Spleen (tissue), 11 donors: ENCODE measurements at regions not wholly inside any gene's neighbourhood (a gene's known extent, or its start where the extent isn't known, plus 50 kb on each side); places are given as distances from the start of the nearest gene placed in this dataset.

Experiments
- DNase-seq: peaks from one replicate; pipeline ENCODE4 v3.0.0-alpha.2; 2020
- H3K27ac ChIP-seq, 8 donors: fragments of 200-600 bp; sonication (generic) in 7 of 8; 1 replicate in 4 of 8; 2 replicates in 4 of 8; pipeline versions ENCODE4 v1.5.0 to v1.8.0; 2016 to 2021; ENCODE audit warnings: inconsistent platforms in 4 of 8, mild to moderate bottlenecking in 4 of 8, moderate library complexity in 1 of 8
- H3K27me3 ChIP-seq, 7 donors: fragments of 200-600 bp; sonication (generic) in 6 of 7; replicated peaks in 1 of 7; 1 replicate in 4 of 7; 2 replicates in 3 of 7; pipeline versions ENCODE4 v1.5.0 to v1.8.0; 2016 to 2021; ENCODE audit warnings: inconsistent platforms in 3 of 7, mild to moderate bottlenecking in 1 of 7
- H3K36me3 ChIP-seq, 6 donors: fragments of 200-600 bp; sonication (generic) in 5 of 6; 1 replicate in 4 of 6; 2 replicates in 2 of 6; pipeline versions ENCODE4 v1.5.0 to v1.8.0; 2016 to 2021; ENCODE audit warnings: inconsistent platforms in 2 of 6
- H3K4me1 ChIP-seq, 6 donors: fragments of 200-600 bp; sonication (generic) in 5 of 6; 1 replicate in 3 of 6; 2 replicates in 3 of 6; pipeline versions ENCODE4 v1.5.0 to v1.8.0; 2016 to 2021; ENCODE audit warnings: inconsistent platforms in 3 of 6
- H3K4me3 ChIP-seq, 8 donors: fragments of 200-600 bp; sonication (generic) in 7 of 8; 1 replicate in 4 of 8; 2 replicates in 4 of 8; pipeline versions ENCODE4 v1.5.0 to v1.8.0; 2016 to 2021; ENCODE audit warnings: inconsistent platforms in 4 of 8, mild to moderate bottlenecking in 4 of 8, moderate library complexity in 2 of 8
- H3K9me3 ChIP-seq, 8 donors: fragments of 200-600 bp; sonication (generic) in 7 of 8; 1 replicate in 4 of 8; 2 replicates in 4 of 8; pipeline versions ENCODE4 v1.5.0 to v1.8.0; 2016 to 2021; ENCODE audit warnings: inconsistent platforms in 4 of 8
- POLR2A ChIP-seq, 3 donors: fragments of 450-650 bp; IDR thresholded peaks; one replicate each; pipeline ENCODE4 v1.5.1; 2017; ENCODE audit warnings: antibody characterized with exemption in 3 of 3, mild to moderate bottlenecking in 1 of 3
- POLR2AphosphoS5 ChIP-seq, 3 donors: sonication (generic); formaldehyde crosslinking; IDR thresholded peaks; one replicate each; pipeline ENCODE4 v1.5.1; 2017; ENCODE audit warnings: antibody characterized with exemption in 3 of 3
- WGBS, 5 donors: extraction: QIAGEN DNeasy Blood & Tissue Kit in 3 of 5; methylation state at CpG; one replicate each; pipeline versions ENCODE4 v1.1.5 to v1.1.7; 2013 to 2018; 5-methylcytosine and 5-hydroxymethylcytosine counted together
- intact Hi-C: fragments of 100-400 bp; cut with DNase I; formaldehyde crosslinking; loops from one replicate; pipeline ENCODE4 v1.15.0; 2023; ENCODE audit warnings: low total_unique reads
- TF ChIP-seq, protein P1 (sequence below), 11 experiments: fragments of 200-600 bp in 7 of 11; fragments of 450-650 bp in 4 of 11; sonication (generic) in 4 of 11; IDR thresholded peaks in 8 of 11; conservative IDR thresholded peaks in 3 of 11; 1 replicate in 7 of 11; 2 replicates in 4 of 11; pipeline versions ENCODE4 v1.4.0 to v1.8.0; 2016 to 2021; ENCODE audit warnings: antibody characterized with exemption in 11 of 11, inconsistent platforms in 4 of 11, mild to moderate bottlenecking in 1 of 11
- donor health status: healthy with polysubstance abuse.
- donor health status: DM: no; HTN: no; CAD: no; lungs with moderate emphysema.
- donor health status: DM: no; HTN: no; CAD: no.
- donor health status: Bipolar disorder and iron deficiency.
- donor health status: healthy.
- donor health status: DM: no; HTN: no; CAD: no.
- donor health status: DM: yes; HTN: yes; CAD: no.

DNA sequence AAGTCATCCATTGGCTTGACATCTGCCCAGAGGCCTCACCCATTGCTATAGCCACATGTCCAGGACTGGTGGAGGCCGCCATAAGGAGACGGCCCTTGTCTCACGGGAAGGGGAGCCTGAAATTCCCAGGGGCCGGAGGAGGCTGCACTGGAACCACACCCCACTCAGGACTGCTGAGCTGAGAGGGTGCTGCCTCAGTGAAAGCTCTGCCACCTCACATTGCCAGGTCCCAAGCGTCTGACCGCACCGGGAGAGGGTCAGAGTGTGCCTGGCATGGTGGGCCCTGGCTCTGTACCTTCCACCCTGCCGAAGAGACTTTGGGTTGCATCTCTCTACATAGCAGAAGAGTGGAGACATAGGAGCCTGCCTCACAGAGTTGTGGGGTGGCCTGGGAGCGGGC lies 134.1 kb upstream of the GLI2 start:
- 72 to 96% (median 91%) methylated on average over 3 to 9 of the region's 9 CpGs for WGBS, 5 donors
- peak; percentile 59 for DNase-seq

DNA sequence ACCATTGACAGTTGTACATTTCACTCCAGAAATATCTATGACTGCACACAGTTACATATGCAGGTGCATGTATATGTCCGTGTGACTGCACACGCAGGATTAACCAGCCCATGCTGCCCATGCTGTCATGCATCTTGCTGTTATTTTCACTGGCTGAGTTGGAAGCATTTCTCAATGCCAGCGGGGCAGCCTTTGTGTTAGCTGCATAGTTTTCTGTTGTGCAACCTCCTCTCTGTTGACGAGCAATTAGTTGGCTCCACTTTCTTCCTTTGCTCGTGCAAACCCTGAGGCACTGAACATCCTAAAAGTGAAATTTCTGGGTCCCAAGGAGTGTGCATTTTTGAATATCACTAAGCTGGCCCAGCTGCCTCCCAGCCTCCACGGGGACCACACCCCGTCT lies 133.4 kb upstream of the GLI2 start:
- intact Hi-C loops: no loop called here
- 82 to 92% (median 85%) methylated on average over 7 of the region's 7 CpGs for WGBS, 5 donors
- H3K9me3 ChIP-seq: peaks cover 0 to 5% (median 0%) of the 10 kb centered on the region in 8 donors

More for the DNA sequence above, 134.1 kb upstream of the GLI2 start:
- Histone ChIP-seq H3K27ac (no peak overlapping the region), H3K4me3 (no peak overlapping the region), H3K27me3 (peaks cover 0 to 21% (median 0%) of the 10 kb centered on the region in 7 donors), H3K36me3 (no peaks in the 10 kb centered on the region), H3K4me1 (no peaks in the 10 kb centered on the region), H3K9me3 (peaks cover 0 to 5% (median 0%) of the 10 kb centered on the region in 8 donors)
- no peak for TF ChIP-seq POLR2AphosphoS5 (IDR thresholded peaks at IDR 0.05)
- TF ChIP-seq, protein P1, sequence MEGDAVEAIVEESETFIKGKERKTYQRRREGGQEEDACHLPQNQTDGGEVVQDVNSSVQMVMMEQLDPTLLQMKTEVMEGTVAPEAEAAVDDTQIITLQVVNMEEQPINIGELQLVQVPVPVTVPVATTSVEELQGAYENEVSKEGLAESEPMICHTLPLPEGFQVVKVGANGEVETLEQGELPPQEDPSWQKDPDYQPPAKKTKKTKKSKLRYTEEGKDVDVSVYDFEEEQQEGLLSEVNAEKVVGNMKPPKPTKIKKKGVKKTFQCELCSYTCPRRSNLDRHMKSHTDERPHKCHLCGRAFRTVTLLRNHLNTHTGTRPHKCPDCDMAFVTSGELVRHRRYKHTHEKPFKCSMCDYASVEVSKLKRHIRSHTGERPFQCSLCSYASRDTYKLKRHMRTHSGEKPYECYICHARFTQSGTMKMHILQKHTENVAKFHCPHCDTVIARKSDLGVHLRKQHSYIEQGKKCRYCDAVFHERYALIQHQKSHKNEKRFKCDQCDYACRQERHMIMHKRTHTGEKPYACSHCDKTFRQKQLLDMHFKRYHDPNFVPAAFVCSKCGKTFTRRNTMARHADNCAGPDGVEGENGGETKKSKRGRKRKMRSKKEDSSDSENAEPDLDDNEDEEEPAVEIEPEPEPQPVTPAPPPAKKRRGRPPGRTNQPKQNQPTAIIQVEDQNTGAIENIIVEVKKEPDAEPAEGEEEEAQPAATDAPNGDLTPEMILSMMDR (IDR thresholded peaks at IDR 0.05 in 8 of 11, conservative IDR thresholded peaks at IDR 0.05 in 3 of 11): no peak
- no peak for TF ChIP-seq POLR2A (IDR thresholded peaks at IDR 0.05)
- intact Hi-C loops: no loop called here

DNA sequence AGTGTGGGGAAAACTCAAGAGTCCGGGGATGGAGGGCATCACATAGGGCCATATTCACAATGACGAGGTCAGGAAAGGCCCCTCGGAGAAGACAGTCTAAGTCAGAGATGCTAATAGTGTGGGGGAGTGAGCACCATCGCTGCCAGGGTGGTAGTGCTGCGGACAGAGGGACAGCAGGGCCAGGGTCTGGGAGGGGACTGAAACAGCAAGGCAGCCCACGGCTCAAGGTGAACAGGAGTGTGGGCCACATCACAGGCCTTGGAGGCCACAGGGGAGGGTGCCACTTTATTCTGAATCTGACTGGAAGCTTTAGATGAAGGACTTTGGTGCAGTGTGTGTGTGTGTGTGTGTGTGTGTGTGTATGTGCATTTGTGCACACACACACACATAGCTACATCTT lies 130.9 kb upstream of the GLI2 start:
- peaks cover 0 to 35% (median 0%) of the 10 kb centered on the region in 7 donors for H3K27me3 ChIP-seq
- H3K9me3 ChIP-seq: no peaks in the 10 kb centered on the region
- TF ChIP-seq POLR2A (IDR thresholded peaks at IDR 0.05) (no peak), POLR2AphosphoS5 (IDR thresholded peaks at IDR 0.05) (no peak)
- TF ChIP-seq, protein P1 (IDR thresholded peaks at IDR 0.05 in 8 of 11, conservative IDR thresholded peaks at IDR 0.05 in 3 of 11): no peak
- H3K36me3 ChIP-seq: no peaks in the 10 kb centered on the region
- WGBS, 5 donors: 81 to 94% (median 90%) methylated on average over 6 of the region's 6 CpGs
- DNase-seq: peak; percentile 56
- no peaks in the 10 kb centered on the region for H3K4me1 ChIP-seq
- intact Hi-C loops: no loop called here
- H3K4me3 ChIP-seq: no peak overlapping the region
- H3K27ac ChIP-seq: no peak overlapping the region

More for the DNA sequence above, 133.4 kb upstream of the GLI2 start:
- Histone ChIP-seq H3K36me3 (no peaks in the 10 kb centered on the region), H3K4me3 (no peak overlapping the region), H3K27ac (no peak overlapping the region), H3K4me1 (no peaks in the 10 kb centered on the region), H3K27me3 (peaks cover 0 to 26% (median 0%) of the 10 kb centered on the region in 7 donors)
- DNase-seq: peak; percentile 34
- no peak for TF ChIP-seq POLR2AphosphoS5 (IDR thresholded peaks at IDR 0.05)
- TF ChIP-seq, protein P1 (IDR thresholded peaks at IDR 0.05 in 8 of 11, conservative IDR thresholded peaks at IDR 0.05 in 3 of 11): no peak
- no peak for TF ChIP-seq POLR2A (IDR thresholded peaks at IDR 0.05)

DNA sequence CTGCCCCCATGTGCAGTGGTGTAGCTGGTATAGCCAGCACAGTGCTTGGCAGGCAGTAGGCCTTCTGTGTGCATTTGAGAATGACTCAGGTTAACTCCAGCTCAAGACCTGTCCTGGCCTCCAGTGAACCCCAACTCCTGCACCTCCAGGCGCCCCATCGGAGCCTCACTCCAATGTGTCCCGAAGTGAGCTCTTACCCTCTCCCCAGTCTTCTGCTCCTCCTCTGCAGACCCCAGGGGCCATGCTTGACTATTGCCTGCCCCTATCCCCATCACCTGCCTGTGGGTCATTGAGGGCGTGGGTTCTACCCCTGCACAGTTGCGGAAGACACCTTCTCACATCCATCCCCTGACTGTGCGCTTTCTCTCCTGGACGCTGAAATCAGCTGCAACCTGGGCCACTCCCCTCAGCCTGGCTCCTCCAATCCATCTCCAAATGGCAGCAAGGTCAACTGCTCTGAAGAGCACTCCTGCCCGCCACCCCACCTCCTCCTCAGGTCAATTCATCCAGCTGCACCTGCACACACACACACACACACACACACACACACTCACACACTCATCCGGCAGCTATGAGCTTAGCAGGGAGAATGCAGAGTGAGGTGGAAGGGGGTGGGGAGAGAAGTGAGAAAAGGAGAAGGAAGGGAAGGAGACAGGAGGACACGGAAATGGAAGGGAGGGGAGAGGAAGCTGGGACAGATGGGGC lies 130.3 kb upstream of the GLI2 start:
- no peaks in the 10 kb centered on the region for H3K4me1 ChIP-seq
- intact Hi-C loops: no loop called here
- no peak overlapping the region for H3K4me3 ChIP-seq
- H3K27ac ChIP-seq: peak overlapping the region in 1 of 8 donors; percentile 38
- H3K36me3 ChIP-seq: no peaks in the 10 kb centered on the region
- DNase-seq: peak; percentile 64
- 66 to 69% (median 66%) methylated on average over 10 of the region's 10 CpGs for WGBS, 5 donors
- no peaks in the 10 kb centered on the region for H3K9me3 ChIP-seq
- TF ChIP-seq, protein P1 (IDR thresholded peaks at IDR 0.05 in 8 of 11, conservative IDR thresholded peaks at IDR 0.05 in 3 of 11): no peak
- no peak for TF ChIP-seq POLR2AphosphoS5 (IDR thresholded peaks at IDR 0.05)
- peaks cover 0 to 35% (median 0%) of the 10 kb centered on the region in 7 donors for H3K27me3 ChIP-seq
